Uterus (tissue), 3 donors: ENCODE measurements at regions not wholly inside any gene's neighbourhood (a gene's known extent, or its start where the extent isn't known, plus 50 kb on each side); places are given as distances from the start of the nearest gene placed in this dataset.

Experiments
- DNase-seq, 2 donors: peaks; one replicate each; pipeline ENCODE4 v3.0.0-alpha.2; 2019 to 2020
- H3K27ac ChIP-seq, 2 donors: fragments of 200-600 bp; sonication (generic); 1 replicate in 1 of 2; 2 replicates in 1 of 2; pipeline ENCODE4 v1.5.1; 2016 to 2018
- H3K27me3 ChIP-seq, 2 donors: fragments of 200-600 bp; sonication (generic); one replicate each; pipeline ENCODE4 v1.5.1; 2018 to 2019; ENCODE audit warnings: control low read depth in 1 of 2
- H3K36me3 ChIP-seq, 2 donors: fragments of 200-600 bp; sonication (generic); one replicate each; pipeline ENCODE4 v1.5.1; 2019; ENCODE audit warnings: control low read depth in 1 of 2
- H3K4me1 ChIP-seq, 2 donors: fragments of 200-600 bp; sonication (generic); one replicate each; pipeline ENCODE4 v1.5.1; 2018 to 2019; ENCODE audit warnings: control low read depth in 1 of 2
- H3K4me3 ChIP-seq, 2 donors: fragments of 200-600 bp; sonication (generic); 1 replicate in 1 of 2; 2 replicates in 1 of 2; pipeline ENCODE4 v1.5.1; 2018 to 2019; ENCODE audit warnings: mild to moderate bottlenecking in 1 of 2
- H3K9me3 ChIP-seq, 2 donors: fragments of 200-600 bp; sonication (generic); one replicate each; pipeline ENCODE4 v1.5.1; 2019; ENCODE audit warnings: control low read depth in 1 of 2
- CTCF ChIP-seq, 4 experiments: fragments of 200-600 bp in 2 of 4; fragments of 450-650 bp in 2 of 4; sonication (generic) in 2 of 4; IDR thresholded peaks; one replicate each; pipeline ENCODE4 v1.5.1; 2016 to 2019; ENCODE audit warnings: antibody characterized with exemption in 4 of 4, mild to moderate bottlenecking in 2 of 4, moderate library complexity in 1 of 4
- POLR2A ChIP-seq, 2 donors: fragments of 450-650 bp; IDR thresholded peaks; one replicate each; pipeline ENCODE4 v1.6.1; 2016; ENCODE audit warnings: antibody characterized with exemption in 2 of 2, mild to moderate bottlenecking in 1 of 2, moderate library complexity in 1 of 2
- intact Hi-C: fragments of 100-400 bp; cut with DNase I; formaldehyde crosslinking; loops from one replicate; pipeline ENCODE4 v1.15.1; 2023; ENCODE audit warnings: low total_unique reads
- donor health status: DM: yes; HTN: yes; CAD: no.

GRCh38 chr6:15150207-15150606, 95.7 kb upstream of the JARID2 start:
- no peaks in the 10 kb centered on the region for H3K36me3 ChIP-seq
- H3K27me3 ChIP-seq, result no peaks in the 10 kb centered on the region
- intact Hi-C loops, result no loop called here

GRCh38 chr6:15152700-15153099, 93.2 kb upstream of the JARID2 start:
- H3K27me3 ChIP-seq, result no peaks in the 10 kb centered on the region
- no peak for TF ChIP-seq CTCF (IDR thresholded peaks at IDR 0.05)
- TF ChIP-seq POLR2A (IDR thresholded peaks at IDR 0.05), result no peak
- no peak overlapping the region for H3K4me3 ChIP-seq
- no peaks in the 10 kb centered on the region for H3K36me3 ChIP-seq
- intact Hi-C loops, result no loop called here
- no peak overlapping the region for H3K27ac ChIP-seq
- no peak for DNase-seq
- H3K9me3 ChIP-seq, result no peaks in the 10 kb centered on the region
- H3K4me1 ChIP-seq, result no peaks in the 10 kb centered on the region

More at GRCh38 chr6:15150207-15150606, 95.7 kb upstream of the JARID2 start:
- no peaks in the 10 kb centered on the region for H3K4me1 ChIP-seq
- TF ChIP-seq POLR2A (IDR thresholded peaks at IDR 0.05) (no peak), CTCF (IDR thresholded peaks at IDR 0.05) (no peak)
- H3K27ac ChIP-seq, result no peak overlapping the region
- DNase-seq, result no peak
- no peaks in the 10 kb centered on the region for H3K9me3 ChIP-seq
- H3K4me3 ChIP-seq, result no peak overlapping the region

- DNase-seq, result no peak
- intact Hi-C loops, result no loop called here
- H3K4me1 ChIP-seq, result no peaks in the 10 kb centered on the region
Observed at GRCh38 chr6:15153191-15153590, 92.7 kb upstream of the JARID2 start.

GRCh38 chr6:15157479-15157878, 88.4 kb upstream of the JARID2 start:
- no peak for TF ChIP-seq POLR2A (IDR thresholded peaks at IDR 0.05)
- TF ChIP-seq CTCF (IDR thresholded peaks at IDR 0.05), result no peak
- H3K4me1 ChIP-seq, result no peaks in the 10 kb centered on the region
- H3K4me3 ChIP-seq, result no peak overlapping the region
- no peak for DNase-seq
- H3K27me3 ChIP-seq, result no peaks in the 10 kb centered on the region
- no peaks in the 10 kb centered on the region for H3K36me3 ChIP-seq
- H3K27ac ChIP-seq, result no peak overlapping the region
- intact Hi-C loops, result no loop called here
- no peaks in the 10 kb centered on the region for H3K9me3 ChIP-seq

More at GRCh38 chr6:15153191-15153590, 92.7 kb upstream of the JARID2 start:
- Histone ChIP-seq H3K4me3 (no peak overlapping the region), H3K27ac (no peak overlapping the region), H3K9me3 (no peaks in the 10 kb centered on the region), H3K36me3 (no peaks in the 10 kb centered on the region), H3K27me3 (no peaks in the 10 kb centered on the region)
- TF ChIP-seq POLR2A (IDR thresholded peaks at IDR 0.05) (no peak), CTCF (IDR thresholded peaks at IDR 0.05) (no peak)

GRCh38 chr6:15158821-15159619, 86.8 kb upstream of the JARID2 start:
- DNase-seq, result no peak
- Histone ChIP-seq H3K27me3 (no peaks in the 10 kb centered on the region), H3K4me1 (no peaks in the 10 kb centered on the region), H3K4me3 (no peak overlapping the region), H3K36me3 (no peaks in the 10 kb centered on the region), H3K9me3 (no peaks in the 10 kb centered on the region), H3K27ac (no peak overlapping the region)
- no peak for TF ChIP-seq POLR2A (IDR thresholded peaks at IDR 0.05)
- no peak for TF ChIP-seq CTCF (IDR thresholded peaks at IDR 0.05)
- intact Hi-C loops, result no loop called here
